ENCODE measurements at regions not wholly inside any gene's neighbourhood (a gene's known extent, or its start where the extent isn't known, plus 50 kb on each side); places are given as distances from the start of the nearest gene placed in this dataset.

- no peak for TF ChIP-seq CTCF (IDR thresholded peaks at IDR 0.05)
- intact Hi-C loops (cut with DNase I) = no loop called here
- H3K4me1 ChIP-seq = no peaks in the 10 kb centered on the region
- no peak overlapping the region for H3K27ac ChIP-seq
- ATAC-seq (no peak), DNase-seq (no peak)
- H3K27me3 ChIP-seq (ENCODE audit: insufficient read depth in 3 of 3, low read length in 2 of 3) = no peaks in the 10 kb centered on the region
- H3K9me3 ChIP-seq = no peaks in the 10 kb centered on the region
- H3K36me3 ChIP-seq (ENCODE audit: insufficient read depth in 1 of 2, low read depth in 1 of 2) = no peaks in the 10 kb centered on the region
- no peak overlapping the region for H3K4me3 ChIP-seq
Measured at GRCh38 chr2:150752229-150752628, 264.8 kb upstream of the RND3 start.

- no peak for TF ChIP-seq CTCF (IDR thresholded peaks at IDR 0.05)
- H3K9me3 ChIP-seq = no peaks in the 10 kb centered on the region
- no peaks in the 10 kb centered on the region for H3K4me1 ChIP-seq
- 94 to 100% (median 98%) methylated on average over 1 of the region's 1 CpG for WGBS, 3 donors
- no peak overlapping the region for H3K4me3 ChIP-seq
- H3K36me3 ChIP-seq (ENCODE audit: insufficient read depth in 1 of 2, low read depth in 1 of 2) = no peaks in the 10 kb centered on the region
- H3K27ac ChIP-seq = no peak overlapping the region
- ATAC-seq (no peak), DNase-seq (no peak)
- no peaks in the 10 kb centered on the region for H3K27me3 ChIP-seq (ENCODE audit: insufficient read depth in 3 of 3, low read length in 2 of 3)
- intact Hi-C loops (cut with DNase I) = no loop called here
Measured at GRCh38 chr2:150750720-150751119, 263.3 kb upstream of the RND3 start.

DNA sequence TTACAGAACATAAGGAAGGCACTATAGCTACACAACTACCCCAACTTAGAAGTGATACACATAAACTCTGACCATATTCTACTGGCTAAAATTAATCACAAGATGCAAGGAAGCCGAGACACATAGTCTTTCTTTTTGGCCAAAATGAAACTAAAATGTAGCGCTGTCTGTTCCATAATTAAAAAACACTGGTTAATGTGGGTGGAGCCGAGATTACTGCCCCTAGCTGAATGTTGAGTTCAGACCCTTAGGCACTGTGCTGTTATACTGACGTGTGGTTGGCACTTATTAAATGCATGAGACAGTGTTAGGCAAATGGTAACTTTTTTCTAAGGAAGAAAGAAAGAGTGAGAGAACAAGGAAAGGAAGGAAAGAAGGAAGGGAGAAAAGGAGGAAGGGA, 254.6 kb upstream of the RND3 start:
- Histone ChIP-seq H3K36me3 (ENCODE audit: insufficient read depth in 1 of 2, low read depth in 1 of 2) (no peaks in the 10 kb centered on the region), H3K4me3 (no peak overlapping the region), H3K4me1 (no peaks in the 10 kb centered on the region), H3K27ac (no peak overlapping the region), H3K27me3 (ENCODE audit: insufficient read depth in 3 of 3, low read length in 2 of 3) (no peaks in the 10 kb centered on the region), H3K9me3 (no peaks in the 10 kb centered on the region)
- 89 to 92% (median 90%) methylated on average over 4 of the region's 4 CpGs for WGBS, 3 donors
- intact Hi-C loops (cut with DNase I) = no loop called here
- TF ChIP-seq CTCF (IDR thresholded peaks at IDR 0.05) = no peak
- ATAC-seq (no peak), DNase-seq (no peak)

GRCh38 chr2:150735894-150736498, 248.5 kb upstream of the RND3 start:
- ATAC-seq = no peak
- no peak overlapping the region for H3K27ac ChIP-seq
- WGBS, 3 donors = 70 to 78% (median 73%) methylated on average over 5 of the region's 5 CpGs
- DNase-seq = no peak
- no peak overlapping the region for H3K4me3 ChIP-seq
- H3K27me3 ChIP-seq (ENCODE audit: insufficient read depth in 3 of 3, low read length in 2 of 3) = no peaks in the 10 kb centered on the region
- H3K36me3 ChIP-seq (ENCODE audit: insufficient read depth in 1 of 2, low read depth in 1 of 2) = no peaks in the 10 kb centered on the region
- intact Hi-C loops (cut with DNase I) = no loop called here
- no peak for TF ChIP-seq CTCF (IDR thresholded peaks at IDR 0.05)
- H3K4me1 ChIP-seq = no peaks in the 10 kb centered on the region
- no peaks in the 10 kb centered on the region for H3K9me3 ChIP-seq

DNA sequence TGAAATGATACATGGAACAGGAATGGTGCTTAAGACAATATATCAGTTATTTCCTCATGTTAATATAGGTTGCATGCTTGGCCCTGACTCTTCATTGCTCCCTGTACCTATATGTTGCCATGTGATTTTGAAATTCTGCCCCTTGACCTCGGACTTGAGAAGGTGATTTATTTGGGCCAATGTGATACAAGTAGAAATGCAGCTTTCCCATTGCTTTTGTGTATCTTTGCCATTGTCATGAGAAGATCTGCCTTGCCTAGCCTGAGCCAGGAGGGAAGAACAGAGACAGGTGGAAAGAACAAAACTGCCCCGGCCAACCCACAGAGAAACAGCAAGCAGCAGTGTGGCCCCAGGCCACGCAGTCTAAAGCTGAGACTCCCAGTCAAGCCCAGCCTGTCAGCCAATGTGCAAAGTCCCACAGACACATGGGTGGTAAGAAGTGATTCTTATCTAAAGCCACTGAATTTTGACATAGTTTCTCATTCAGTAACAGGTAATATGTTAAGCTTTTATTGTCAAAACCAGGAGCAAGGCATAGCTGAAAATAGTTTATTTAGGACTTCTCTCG, 245.7 kb upstream of the RND3 start:
- ATAC-seq (no peak), DNase-seq (no peak)
- Histone ChIP-seq H3K27ac (no peak overlapping the region), H3K4me1 (no peaks in the 10 kb centered on the region), H3K27me3 (ENCODE audit: insufficient read depth in 3 of 3, low read length in 2 of 3) (no peaks in the 10 kb centered on the region), H3K4me3 (no peak overlapping the region), H3K36me3 (ENCODE audit: insufficient read depth in 1 of 2, low read depth in 1 of 2) (no peaks in the 10 kb centered on the region), H3K9me3 (no peaks in the 10 kb centered on the region)
- 49 to 70% (median 57%) methylated on average over 4 of the region's 4 CpGs for WGBS, 3 donors
- intact Hi-C loops (cut with DNase I) = no loop called here
- TF ChIP-seq CTCF (IDR thresholded peaks at IDR 0.05) = no peak
